Kidney (tissue), 13 donors: ENCODE measurements at regions not wholly inside any gene's neighbourhood (a gene's known extent, or its start where the extent isn't known, plus 50 kb on each side); places are given as distances from the start of the nearest gene placed in this dataset.
"Not testable (repeated sequence)": the region's sequence is repeated elsewhere in the genome, so short reads cannot be mapped to it uniquely, and the experiment has no call there.

ENCODE experiments used
- DNase-seq, 5 donors: peaks; one replicate each; pipeline ENCODE4 v3.0.0-alpha.2; 2013 to 2020
- FAIRE-seq: peaks from 2 replicates; lab custom pipeline; 2012; peaks lifted over from hg19 to GRCh38; lab: Jason Lieb, UNC
- H3K27ac ChIP-seq, 2 donors: one replicate each; pipeline ENCODE4 v1.7.0; 2013; ENCODE audit warnings: low read depth in 2 of 2, low read length in 2 of 2, inconsistent platforms in 1 of 2
- H3K27me3 ChIP-seq: one replicate; pipeline ENCODE4 v1.7.1; 2013; ENCODE audit warnings: low read length, inconsistent platforms; ENCODE audit not compliant: control insufficient read depth, insufficient read depth
- H3K36me3 ChIP-seq, 3 donors: one replicate each; pipeline versions ENCODE4 v1.7.0 to v1.7.1; 2013; ENCODE audit warnings: low read length in 3 of 3, control low read depth in 1 of 3, inconsistent platforms in 1 of 3; ENCODE audit not compliant: insufficient read depth in 3 of 3, control insufficient read depth in 2 of 3
- H3K4me1 ChIP-seq, 3 donors: one replicate each; pipeline versions ENCODE4 v1.7.0 to v1.7.1; 2013; ENCODE audit warnings: low read length in 3 of 3, inconsistent platforms in 1 of 3, low read depth in 1 of 3; ENCODE audit not compliant: control insufficient read depth in 2 of 3, insufficient read depth in 2 of 3
- H3K4me3 ChIP-seq, 3 donors: one replicate each; pipeline versions ENCODE4 v1.7.0 to v1.8.1; 2013; ENCODE audit warnings: low read length in 3 of 3, control low read depth in 1 of 3, inconsistent platforms in 1 of 3
- H3K9ac ChIP-seq, 3 donors: one replicate each; pipeline versions ENCODE4 v1.7.0 to v1.7.1; 2013; ENCODE audit warnings: low read length in 3 of 3, control low read depth in 1 of 3, inconsistent platforms in 1 of 3
- H3K9me3 ChIP-seq, 3 donors: one replicate each; pipeline versions ENCODE4 v1.7.0 to v1.7.1; 2013; ENCODE audit warnings: low read length in 3 of 3, control low read depth in 1 of 3, inconsistent platforms in 1 of 3; ENCODE audit not compliant: control insufficient read depth in 2 of 3, insufficient read depth in 1 of 3
- CTCF ChIP-seq: IDR thresholded peaks from 3 replicates; pipeline ENCODE4 v1.5.1; 2012; ENCODE audit warnings: mild to moderate bottlenecking, moderate library complexity, borderline replicate concordance; ENCODE audit not compliant: insufficient read depth; ENCODE audit errors: extremely low read depth
- intact Hi-C: fragments of 100-400 bp; cut with DNase I; formaldehyde crosslinking; loops from one replicate; pipeline ENCODE4 v1.11.1; 2022
- donor health status: control.
- donor health status: control.
- donor health status: control.
- donor health status: control.
- donor health status: control.
- donor health status: DM: yes; HTN: yes; CAD: no.
- donor health status: Normal renal cell carcinoma (clear cell type).

DNA sequence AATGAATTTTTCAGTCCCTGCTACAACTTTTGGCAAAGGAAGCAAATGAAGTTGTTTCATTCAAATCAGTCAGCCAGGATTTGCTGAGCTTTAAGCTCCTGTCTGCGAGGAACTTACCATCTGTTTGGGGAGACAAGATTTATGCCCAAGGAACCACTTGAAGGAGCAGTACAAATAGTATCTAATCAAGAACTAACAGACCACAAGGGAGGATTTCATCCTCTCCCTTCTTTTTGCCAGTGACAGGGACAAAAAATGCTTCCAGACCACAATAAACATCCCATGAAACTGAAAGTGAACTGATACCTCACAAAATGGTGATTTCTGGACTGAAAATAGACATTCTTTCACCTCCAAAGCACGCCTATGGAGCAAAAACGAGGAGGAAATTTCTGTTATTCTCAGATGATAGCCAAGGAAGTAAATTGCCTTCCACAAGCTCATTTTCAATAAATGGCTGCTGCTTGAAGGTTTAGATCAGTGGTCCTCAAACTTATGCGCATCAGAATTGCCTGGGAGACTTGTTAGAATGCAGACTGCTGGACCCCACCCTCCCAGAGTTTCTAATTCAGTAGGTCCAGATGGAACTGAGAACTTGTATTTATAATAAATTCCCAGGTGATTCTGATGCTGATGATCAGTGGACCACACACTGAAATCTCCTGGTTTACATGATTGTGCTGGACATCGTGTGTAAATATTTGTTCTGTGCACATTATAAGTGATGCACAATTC, 202.4 kb upstream of the GADL1 start:
- Histone ChIP-seq H3K27ac (no peak overlapping the region), H3K4me3 (no peak overlapping the region), H3K9me3 (no peaks in the 10 kb centered on the region), H3K4me1 (no peaks in the 10 kb centered on the region), H3K36me3 (no peaks in the 10 kb centered on the region), H3K9ac (no peak overlapping the region), H3K27me3 (no peaks in the 10 kb centered on the region)
- intact Hi-C loops = no loop called here
- no peak for FAIRE-seq
- TF ChIP-seq CTCF = no peak
- DNase-seq = peak in 2 of 5 donors; percentile 19 to 24

GRCh38 chr3:31100519-31100918, 206.1 kb upstream of the GADL1 start:
- no peaks in the 10 kb centered on the region for H3K27me3 ChIP-seq
- no peak for DNase-seq
- no peak for FAIRE-seq

GRCh38 chr3:31101285-31101684, 206.8 kb upstream of the GADL1 start:
- H3K27ac ChIP-seq, H3K4me1 ChIP-seq, H3K27me3 ChIP-seq, H3K36me3 ChIP-seq, H3K9ac ChIP-seq, FAIRE-seq, H3K9me3 ChIP-seq, intact Hi-C loops, H3K4me3 ChIP-seq: not testable (repeated sequence)
- DNase-seq = peak in 2 of 5 donors; percentile 41 to 71

More at GRCh38 chr3:31100519-31100918, 206.1 kb upstream of the GADL1 start:
- Histone ChIP-seq H3K4me3 (no peak overlapping the region), H3K9ac (no peak overlapping the region), H3K27ac (no peak overlapping the region), H3K9me3 (no peaks in the 10 kb centered on the region), H3K36me3 (no peaks in the 10 kb centered on the region), H3K4me1 (no peaks in the 10 kb centered on the region)
- no peak for TF ChIP-seq CTCF
- intact Hi-C loops = no loop called here

DNA sequence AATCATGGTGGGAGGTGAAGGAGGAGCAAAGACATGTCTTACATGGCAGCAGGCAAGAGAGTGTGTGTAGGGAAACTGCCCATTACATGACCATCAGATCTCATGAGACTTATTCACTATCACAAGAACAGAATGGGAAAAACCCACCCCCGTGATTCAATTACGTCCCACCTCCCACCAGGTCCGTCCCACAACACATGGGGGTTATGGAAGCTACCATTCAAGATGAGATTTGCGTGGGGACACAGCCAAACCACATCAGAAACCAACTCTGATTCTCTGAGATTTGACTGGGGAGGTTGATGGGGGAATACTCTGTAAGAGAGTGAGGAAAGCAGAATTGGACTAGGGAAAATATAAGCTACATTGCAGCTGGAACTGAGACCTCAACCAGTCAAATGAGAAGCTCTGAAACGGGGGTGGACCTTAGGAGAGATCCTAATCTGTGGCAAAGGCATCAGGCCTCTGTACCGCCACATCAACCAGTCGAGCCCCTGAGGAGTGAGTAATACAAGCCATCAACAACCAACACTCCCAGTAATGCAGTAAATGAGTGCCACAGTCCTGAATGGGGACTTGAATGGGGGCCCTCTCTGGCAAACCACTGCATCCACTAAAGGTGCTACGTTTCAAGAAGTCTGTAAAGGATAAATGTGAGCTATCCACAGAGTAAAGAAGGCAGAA, 207.9 kb upstream of the GADL1 start:
- no peak overlapping the region for H3K27ac ChIP-seq
- intact Hi-C loops = no loop called here
- DNase-seq = no peak
- H3K4me1 ChIP-seq = no peaks in the 10 kb centered on the region
- H3K9me3 ChIP-seq = no peaks in the 10 kb centered on the region
- H3K9ac ChIP-seq = no peak overlapping the region
- no peak for TF ChIP-seq CTCF
- H3K4me3 ChIP-seq = no peak overlapping the region
- H3K27me3 ChIP-seq = no peaks in the 10 kb centered on the region
- FAIRE-seq = no peak
- no peaks in the 10 kb centered on the region for H3K36me3 ChIP-seq
